Stomach (tissue), 8 donors: ENCODE measurements at regions not wholly inside any gene's neighbourhood (a gene's known extent, or its start where the extent isn't known, plus 50 kb on each side); places are given as distances from the start of the nearest gene placed in this dataset.
A peak's percentile ranks its signal among the peaks of the same experiment; 100 is the strongest.

Experiments used
- DNase-seq, 2 donors: peaks; one replicate each; pipeline versions ENCODE4 v3.0.0 to v3.0.0-alpha.2; 2013 to 2019
- H3K27ac ChIP-seq, 5 donors: fragments of 200-600 bp in 4 of 5; sonication (generic) in 4 of 5; one replicate each; pipeline ENCODE4 v1.5.1; 2013 to 2019; ENCODE audit warnings: mild to moderate bottlenecking in 1 of 5, moderate library complexity in 1 of 5
- H3K27me3 ChIP-seq, 3 donors: fragments of 200-600 bp; sonication (generic); one replicate each; pipeline ENCODE4 v1.5.1; 2017 to 2019; ENCODE audit warnings: mixed run types in 1 of 3
- H3K36me3 ChIP-seq, 4 donors: fragments of 200-600 bp; sonication (generic); 1 replicate in 3 of 4; 2 replicates in 1 of 4; pipeline ENCODE4 v1.5.1; 2016 to 2019
- H3K4me1 ChIP-seq, 4 donors: fragments of 200-600 bp; sonication (generic); one replicate each; pipeline ENCODE4 v1.5.1; 2016 to 2019
- H3K4me3 ChIP-seq, 4 donors: fragments of 200-600 bp; sonication (generic) in 3 of 4; one replicate each; pipeline ENCODE4 v1.5.1; 2016 to 2019; ENCODE audit warnings: mild to moderate bottlenecking in 1 of 4
- H3K9me3 ChIP-seq, 4 donors: fragments of 200-600 bp; sonication (generic); one replicate each; pipeline ENCODE4 v1.5.1; 2016 to 2019
- CTCF ChIP-seq, 7 experiments: fragments of 450-650 bp in 4 of 7; fragments of 200-600 bp in 3 of 7; sonication (generic) in 3 of 7; IDR thresholded peaks; one replicate each; pipeline ENCODE4 v1.5.1; 2016 to 2019; ENCODE audit warnings: antibody characterized with exemption in 7 of 7, control low read depth in 2 of 7, mild to moderate bottlenecking in 1 of 7
- EP300 ChIP-seq: sonication (generic); formaldehyde crosslinking; IDR thresholded peaks from one replicate; pipeline ENCODE4 v1.6.1; 2017; ENCODE audit warnings: antibody characterized with exemption
- POLR2A ChIP-seq, 4 donors: fragments of 450-650 bp; IDR thresholded peaks; one replicate each; pipeline ENCODE4 v1.6.1; 2016; ENCODE audit warnings: antibody characterized with exemption in 4 of 4, control low read depth in 2 of 4, mild to moderate bottlenecking in 1 of 4, moderate library complexity in 1 of 4
- POLR2AphosphoS5 ChIP-seq, 3 donors: sonication (generic); formaldehyde crosslinking; IDR thresholded peaks; one replicate each; pipeline ENCODE4 v1.6.1; 2016; ENCODE audit warnings: antibody characterized with exemption in 3 of 3
- WGBS, 5 donors: extraction: QIAGEN DNeasy Blood & Tissue Kit in 3 of 5; methylation state at CpG; one replicate each; pipeline versions ENCODE4 v1.1.5 to v1.1.7; 2013 to 2018; 5-methylcytosine and 5-hydroxymethylcytosine counted together
- intact Hi-C: fragments of 100-400 bp; cut with DNase I; formaldehyde crosslinking; loops from one replicate; pipeline ENCODE4 v1.15.1; 2023; ENCODE audit warnings: low total_unique reads
- donor health status: healthy with polysubstance abuse.
- donor health status: Bipolar disorder and iron deficiency.
- donor health status: healthy.

- intact Hi-C loops, result loop anchor here (10.0 kb wide), 1 partner anchor 357 kb away; no protein-coding TSS in a partner anchor
- Histone ChIP-seq H3K9me3 (no peaks in the 10 kb centered on the region), H3K27ac (no peak overlapping the region), H3K4me1 (peaks cover 0 to 25% (median 11%) of the 10 kb centered on the region in 4 donors), H3K27me3 (no peaks in the 10 kb centered on the region), H3K36me3 (no peaks in the 10 kb centered on the region), H3K4me3 (no peak overlapping the region)
- DNase-seq, result no peak
- TF ChIP-seq EP300 (no peak), POLR2A (IDR thresholded peaks at IDR 0.05) (no peak), POLR2AphosphoS5 (IDR thresholded peaks at IDR 0.05) (no peak)
- 90 to 99% (median 98%) methylated on average over 2 of the region's 2 CpGs for WGBS, 5 donors
These were observed 790.5 kb downstream of the MCTP2 start for GRCh38 chr15:95021816-95022215.

- Histone ChIP-seq H3K27ac (no peak overlapping the region), H3K4me3 (no peak overlapping the region), H3K27me3 (no peaks in the 10 kb centered on the region), H3K36me3 (no peaks in the 10 kb centered on the region), H3K9me3 (no peaks in the 10 kb centered on the region), H3K4me1 (peaks cover 0 to under 1% (median 0%) of the 10 kb centered on the region in 4 donors)
- 41 to 57% (median 44%) methylated on average over 2 of the region's 2 CpGs for WGBS, 5 donors
- TF ChIP-seq EP300 (no peak), CTCF (IDR thresholded peaks at IDR 0.05) (peak in 2 of 7 experiments; percentile 28 to 32)
- DNase-seq, result peak in 1 of 2 donors; percentile 29
- intact Hi-C loops, result loop anchor here (10.0 kb wide), 1 partner anchor 360 kb away; no protein-coding TSS in a partner anchor
These were observed 793.0 kb downstream of the MCTP2 start for GRCh38 chr15:95024351-95024750.

GRCh38 chr15:95025924-95026728, 794.8 kb downstream of the MCTP2 start:
- intact Hi-C loops, result loop anchor here (10.0 kb wide), 1 partner anchor 361 kb away; no protein-coding TSS in a partner anchor
- WGBS, 5 donors, result 81 to 86% (median 85%) methylated on average over 5 of the region's 5 CpGs

GRCh38 chr15:95027981-95028380, 796.6 kb downstream of the MCTP2 start:
- TF ChIP-seq POLR2AphosphoS5 (IDR thresholded peaks at IDR 0.05), result no peak

More at GRCh38 chr15:95025924-95026728, 794.8 kb downstream of the MCTP2 start:
- Histone ChIP-seq H3K36me3 (no peaks in the 10 kb centered on the region), H3K9me3 (peaks cover 0 to 7% (median 0%) of the 10 kb centered on the region in 4 donors), H3K27ac (no peak overlapping the region), H3K4me3 (no peak overlapping the region), H3K4me1 (no peaks in the 10 kb centered on the region), H3K27me3 (no peaks in the 10 kb centered on the region)
- peak; percentile 60 to 64 for DNase-seq
- TF ChIP-seq POLR2A (IDR thresholded peaks at IDR 0.05) (no peak), CTCF (IDR thresholded peaks at IDR 0.05) (peak in 5 of 7 experiments; percentile 15 to 49 (median 37))

GRCh38 chr15:95032156-95032555, 800.8 kb downstream of the MCTP2 start:
- TF ChIP-seq POLR2A (IDR thresholded peaks at IDR 0.05), result no peak
- no peak for TF ChIP-seq EP300
- TF ChIP-seq POLR2AphosphoS5 (IDR thresholded peaks at IDR 0.05), result no peak
- TF ChIP-seq CTCF (IDR thresholded peaks at IDR 0.05), result no peak
- 74 to 87% (median 83%) methylated on average over 2 of the region's 2 CpGs for WGBS, 5 donors
- no peak for DNase-seq
- no peaks in the 10 kb centered on the region for H3K4me1 ChIP-seq
- intact Hi-C loops, result no loop called here
- H3K36me3 ChIP-seq, result no peaks in the 10 kb centered on the region
- no peak overlapping the region for H3K27ac ChIP-seq
- H3K27me3 ChIP-seq, result no peaks in the 10 kb centered on the region
- no peak overlapping the region for H3K4me3 ChIP-seq
- H3K9me3 ChIP-seq, result peaks cover 0 to 9% (median 0%) of the 10 kb centered on the region in 4 donors

More at GRCh38 chr15:95027981-95028380, 796.6 kb downstream of the MCTP2 start:
- WGBS, 5 donors, result 76 to 89% (median 80%) methylated on average over 3 of the region's 3 CpGs
- Histone ChIP-seq H3K36me3 (no peaks in the 10 kb centered on the region), H3K4me1 (no peaks in the 10 kb centered on the region), H3K9me3 (peaks cover 0 to 9% (median 0%) of the 10 kb centered on the region in 4 donors), H3K4me3 (no peak overlapping the region), H3K27ac (no peak overlapping the region), H3K27me3 (no peaks in the 10 kb centered on the region)
- intact Hi-C loops, result loop anchor here (10.0 kb wide), 1 partner anchor 363 kb away; no protein-coding TSS in a partner anchor
- no peak for DNase-seq
